OCI-LY1 (cell line): ENCODE measurements at regions not wholly inside any gene's neighbourhood (a gene's known extent, or its start where the extent isn't known, plus 50 kb on each side); places are given as distances from the start of the nearest gene placed in this dataset.

Source experiments
- H2AFZ ChIP-seq: fragments of 200-600 bp; sonication (generic), shearing (Covaris generic); 2 replicates; pipeline ENCODE4 v1.6.0; 2014; ENCODE audit warnings: antibody characterized with exemption, mild to moderate bottlenecking, low read length
- H3F3A ChIP-seq: fragments of 200-600 bp; sonication (generic), shearing (Covaris generic); 2 replicates; pipeline ENCODE4 v1.6.0; 2014; ENCODE audit warnings: mild to moderate bottlenecking, antibody characterized with exemption, low read length, moderate library complexity; ENCODE audit not compliant: insufficient read depth
- H3K27ac ChIP-seq: fragments of 200-600 bp; sonication (generic); 2 replicates; pipeline ENCODE4 v1.5.1; 2014; ENCODE audit warnings: low read length, mixed run types, mild to moderate bottlenecking, low read depth; ENCODE audit not compliant: poor library complexity, severe bottlenecking
- H3K27me3 ChIP-seq: fragments of 200-600 bp; sonication (generic); 2 replicates; pipeline ENCODE4 v1.6.0; 2014; ENCODE audit warnings: antibody characterized with exemption, mild to moderate bottlenecking, low read length, moderate library complexity; ENCODE audit not compliant: insufficient read depth
- H3K36me3 ChIP-seq: fragments of 200-600 bp; sonication (generic); 2 replicates; pipeline ENCODE4 v1.6.1; 2014; ENCODE audit warnings: mild to moderate bottlenecking, antibody characterized with exemption, low read length, moderate library complexity, mixed read lengths; ENCODE audit not compliant: insufficient read depth
- H3K4me1 ChIP-seq: fragments of 200-600 bp; sonication (generic); 2 replicates; pipeline ENCODE4 v1.5.1; 2014; ENCODE audit warnings: mild to moderate bottlenecking, low read length, moderate library complexity; ENCODE audit not compliant: insufficient read depth, severe bottlenecking
- H3K4me2 ChIP-seq: fragments of 200-600 bp; sonication (generic), shearing (Covaris generic); 2 replicates; pipeline ENCODE4 v1.6.1; 2014; ENCODE audit warnings: low read length
- H3K4me3 ChIP-seq: fragments of 200-600 bp; sonication (generic); 2 replicates; pipeline ENCODE4 v1.5.1; 2014; ENCODE audit warnings: low read length, low read depth, mild to moderate bottlenecking, mixed read lengths; ENCODE audit not compliant: poor library complexity, severe bottlenecking
- H3K79me2 ChIP-seq: fragments of 200-600 bp; shearing (Covaris generic); 2 replicates; pipeline ENCODE4 v1.6.1; 2016; ENCODE audit warnings: mixed run types, low read length, mixed read lengths; ENCODE audit not compliant: insufficient read depth
- H3K9ac ChIP-seq: fragments of 200-600 bp; sonication (generic), shearing (Covaris generic); 2 replicates; pipeline ENCODE4 v1.6.1; 2014; ENCODE audit warnings: mild to moderate bottlenecking, low read length, mixed read lengths
- H3K9me2 ChIP-seq: fragments of 200-600 bp; sonication (generic), shearing (Covaris generic); 2 replicates; pipeline ENCODE4 v1.6.1; 2014; ENCODE audit warnings: low read depth, mild to moderate bottlenecking, low read length, mixed read lengths
- H3K9me3 ChIP-seq: fragments of 200-600 bp; shearing (Covaris generic); 2 replicates; pipeline ENCODE4 v1.6.1; 2014; ENCODE audit warnings: low read length, mixed read lengths
- H4K20me1 ChIP-seq: fragments of 200-600 bp; sonication (generic), shearing (Covaris generic); 2 replicates; pipeline ENCODE4 v1.6.0; 2016; ENCODE audit warnings: mild to moderate bottlenecking, low read length; ENCODE audit not compliant: insufficient read depth
- EZH2 ChIP-seq: fragments of 200-600 bp; sonication (generic), shearing (Covaris generic); IDR thresholded peaks from 2 replicates; pipeline ENCODE4 v1.8.0; 2017; ENCODE audit warnings: borderline replicate concordance, mixed run types, mild to moderate bottlenecking, antibody characterized with exemption, low read length, moderate library complexity, mixed read lengths
- TF ChIP-seq, protein P1 (sequence below): fragments of 200-600 bp; sonication (generic), shearing (Covaris generic); IDR thresholded peaks from 2 replicates; pipeline ENCODE4 v1.5.1; 2017; ENCODE audit warnings: mild to moderate bottlenecking, antibody characterized with exemption, low read length, moderate library complexity, mixed read lengths

DNA sequence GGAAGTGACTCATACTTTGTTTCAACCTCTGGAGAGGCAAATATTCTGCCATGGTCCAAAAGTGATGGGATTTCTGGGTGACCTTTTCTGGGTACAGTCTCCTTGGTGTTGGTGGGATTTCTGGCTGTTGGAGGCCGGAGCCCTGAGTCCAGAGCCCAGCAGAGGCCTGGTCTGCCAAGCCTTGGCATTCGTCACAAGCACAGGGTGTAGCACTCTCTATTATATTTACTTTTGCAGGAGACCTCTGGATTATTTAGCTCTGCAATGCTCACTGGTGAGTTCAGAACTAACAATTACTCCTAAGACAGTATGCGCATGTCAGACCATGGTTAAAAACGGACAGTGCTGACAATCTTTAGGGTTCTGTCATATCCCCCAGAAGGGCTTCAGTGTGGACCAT, 201.6 kb upstream of the TWIST2 start:
- Histone ChIP-seq H3K4me3 (no peak overlapping the region), H3K27ac (no peak overlapping the region), H3K79me2 (no peaks in the 10 kb centered on the region), H3F3A (no peaks in the 10 kb centered on the region), H4K20me1 (no peaks in the 10 kb centered on the region), H3K9ac (no peak overlapping the region), H3K4me2 (no peak overlapping the region), H3K36me3 (no peaks in the 10 kb centered on the region), H3K9me2 (no peaks in the 10 kb centered on the region), H3K4me1 (no peaks in the 10 kb centered on the region), H3K9me3 (no peaks in the 10 kb centered on the region), H2AFZ (no peak overlapping the region), H3K27me3 (no peaks in the 10 kb centered on the region)
- TF ChIP-seq EZH2: no peak
- TF ChIP-seq, protein P1, sequence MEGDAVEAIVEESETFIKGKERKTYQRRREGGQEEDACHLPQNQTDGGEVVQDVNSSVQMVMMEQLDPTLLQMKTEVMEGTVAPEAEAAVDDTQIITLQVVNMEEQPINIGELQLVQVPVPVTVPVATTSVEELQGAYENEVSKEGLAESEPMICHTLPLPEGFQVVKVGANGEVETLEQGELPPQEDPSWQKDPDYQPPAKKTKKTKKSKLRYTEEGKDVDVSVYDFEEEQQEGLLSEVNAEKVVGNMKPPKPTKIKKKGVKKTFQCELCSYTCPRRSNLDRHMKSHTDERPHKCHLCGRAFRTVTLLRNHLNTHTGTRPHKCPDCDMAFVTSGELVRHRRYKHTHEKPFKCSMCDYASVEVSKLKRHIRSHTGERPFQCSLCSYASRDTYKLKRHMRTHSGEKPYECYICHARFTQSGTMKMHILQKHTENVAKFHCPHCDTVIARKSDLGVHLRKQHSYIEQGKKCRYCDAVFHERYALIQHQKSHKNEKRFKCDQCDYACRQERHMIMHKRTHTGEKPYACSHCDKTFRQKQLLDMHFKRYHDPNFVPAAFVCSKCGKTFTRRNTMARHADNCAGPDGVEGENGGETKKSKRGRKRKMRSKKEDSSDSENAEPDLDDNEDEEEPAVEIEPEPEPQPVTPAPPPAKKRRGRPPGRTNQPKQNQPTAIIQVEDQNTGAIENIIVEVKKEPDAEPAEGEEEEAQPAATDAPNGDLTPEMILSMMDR: no peak

DNA sequence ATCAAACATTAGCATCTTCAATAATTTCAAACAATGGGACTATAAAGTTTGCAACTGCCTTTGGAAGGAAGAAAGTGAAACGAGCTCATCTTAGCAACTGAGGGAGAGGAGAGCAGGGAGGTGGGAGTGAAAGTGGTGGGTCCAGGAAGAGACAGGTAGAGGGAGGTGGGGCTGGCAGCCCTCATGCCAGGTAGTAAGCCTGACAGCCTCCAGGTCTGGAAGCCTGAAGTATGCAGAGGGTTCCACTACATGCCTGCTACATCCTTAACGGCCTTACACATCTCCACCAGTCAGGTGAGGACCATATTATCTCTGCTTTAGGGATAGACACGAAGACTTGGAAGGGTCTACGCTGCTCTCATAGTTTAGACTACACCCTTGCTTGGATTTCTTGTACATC, 201.1 kb upstream of the TWIST2 start:
- Histone ChIP-seq H3K27me3 (no peaks in the 10 kb centered on the region), H3K4me1 (no peaks in the 10 kb centered on the region), H3K36me3 (no peaks in the 10 kb centered on the region), H3F3A (no peaks in the 10 kb centered on the region), H3K79me2 (no peaks in the 10 kb centered on the region), H4K20me1 (no peaks in the 10 kb centered on the region), H2AFZ (no peak overlapping the region), H3K4me3 (no peak overlapping the region), H3K9me3 (no peaks in the 10 kb centered on the region), H3K27ac (no peak overlapping the region), H3K9me2 (no peaks in the 10 kb centered on the region), H3K9ac (no peak overlapping the region), H3K4me2 (no peak overlapping the region)
- TF ChIP-seq EZH2: no peak
- TF ChIP-seq, protein P1: no peak

DNA sequence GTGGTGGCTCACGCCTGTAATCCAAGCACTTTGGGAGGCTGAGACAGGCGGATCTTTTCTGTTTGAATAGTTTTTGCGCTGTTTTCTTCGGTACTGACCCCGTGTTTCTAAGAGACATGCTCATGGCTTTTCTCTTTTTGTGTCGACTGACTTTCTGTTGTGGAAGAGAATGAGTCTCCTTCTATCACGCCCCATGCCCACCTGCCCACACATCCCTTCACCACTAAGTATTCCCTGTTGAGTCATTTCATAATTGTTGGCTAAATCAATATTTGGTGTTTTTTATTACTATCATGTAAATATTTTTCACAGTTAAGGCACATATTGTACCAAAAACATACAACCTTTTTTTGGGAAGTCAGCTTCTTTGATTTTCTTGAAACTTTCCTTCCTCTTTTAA, 198.8 kb upstream of the TWIST2 start:
- Histone ChIP-seq H3K36me3 (no peaks in the 10 kb centered on the region), H3K27me3 (no peaks in the 10 kb centered on the region), H3K79me2 (no peaks in the 10 kb centered on the region), H3K4me1 (no peaks in the 10 kb centered on the region), H4K20me1 (no peaks in the 10 kb centered on the region), H3K9me2 (no peaks in the 10 kb centered on the region), H3K9ac (no peak overlapping the region), H3K9me3 (no peaks in the 10 kb centered on the region), H3K4me2 (no peak overlapping the region), H3K27ac (no peak overlapping the region), H2AFZ (no peak overlapping the region), H3F3A (no peaks in the 10 kb centered on the region), H3K4me3 (no peak overlapping the region)
- TF ChIP-seq, protein P1: no peak
- TF ChIP-seq EZH2: no peak
